ENCODE measurements at regions not wholly inside any gene's neighbourhood (a gene's known extent, or its start where the extent isn't known, plus 50 kb on each side); places are given as distances from the start of the nearest gene placed in this dataset.

- TF ChIP-seq POLR2A (IDR thresholded peaks at IDR 0.05) (no peak), CTCF (IDR thresholded peaks at IDR 0.05) (no peak)
These were observed 516.0 kb downstream of the ZNF608 start for GRCh38 chr5:124230456-124230855.
